Glomerular visceral epithelial cell (primary cell): ENCODE measurements at regions not wholly inside any gene's neighbourhood (a gene's known extent, or its start where the extent isn't known, plus 50 kb on each side); places are given as distances from the start of the nearest gene placed in this dataset.
"Not testable (repeated sequence)": the region's sequence is repeated elsewhere in the genome, so short reads cannot be mapped to it uniquely, and the experiment has no call there.

ENCODE experiments used
- DNase-seq: peaks from one replicate; pipeline ENCODE4 v3.0.0-alpha.2; 2016; ENCODE audit errors: extremely low spot score

DNA sequence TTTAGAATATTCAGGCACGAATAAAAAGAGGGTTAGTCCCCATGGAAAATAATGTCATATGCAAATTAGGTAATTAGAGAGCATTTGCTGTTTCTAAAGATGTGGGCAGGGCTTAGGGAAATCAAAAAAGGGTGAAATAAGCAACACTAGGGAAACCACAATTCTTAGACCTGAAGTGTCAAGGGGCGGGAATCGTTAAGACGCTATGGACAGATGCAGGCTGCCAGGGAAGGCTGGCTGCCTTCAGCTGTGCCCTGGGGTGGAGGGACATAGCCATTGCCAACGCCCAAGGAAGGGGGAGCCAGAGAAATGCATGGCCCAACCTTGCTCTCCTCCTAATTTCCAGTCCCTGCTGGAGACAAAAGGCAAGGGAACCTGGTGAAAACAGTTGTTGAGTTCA lies 141.7 kb upstream of the PROK2 start:
- DNase-seq: no peak

DNA sequence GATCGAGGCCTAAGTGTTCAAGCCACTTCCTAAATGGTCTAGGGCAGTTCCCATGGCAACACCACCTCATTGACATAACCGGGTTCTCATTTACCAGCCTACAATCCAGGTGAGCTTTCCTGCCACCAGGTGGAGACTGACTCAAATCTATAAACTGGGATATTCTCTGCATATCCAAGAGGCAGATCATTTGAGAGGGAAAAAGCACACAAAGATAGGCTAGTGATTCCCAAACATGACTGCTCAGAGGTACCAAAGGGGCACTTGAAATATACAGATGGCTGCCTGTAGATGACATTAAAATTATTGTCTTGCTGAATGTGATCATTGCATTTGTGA lies 141.3 kb upstream of the PROK2 start:
- peak; percentile 18 for DNase-seq

DNA sequence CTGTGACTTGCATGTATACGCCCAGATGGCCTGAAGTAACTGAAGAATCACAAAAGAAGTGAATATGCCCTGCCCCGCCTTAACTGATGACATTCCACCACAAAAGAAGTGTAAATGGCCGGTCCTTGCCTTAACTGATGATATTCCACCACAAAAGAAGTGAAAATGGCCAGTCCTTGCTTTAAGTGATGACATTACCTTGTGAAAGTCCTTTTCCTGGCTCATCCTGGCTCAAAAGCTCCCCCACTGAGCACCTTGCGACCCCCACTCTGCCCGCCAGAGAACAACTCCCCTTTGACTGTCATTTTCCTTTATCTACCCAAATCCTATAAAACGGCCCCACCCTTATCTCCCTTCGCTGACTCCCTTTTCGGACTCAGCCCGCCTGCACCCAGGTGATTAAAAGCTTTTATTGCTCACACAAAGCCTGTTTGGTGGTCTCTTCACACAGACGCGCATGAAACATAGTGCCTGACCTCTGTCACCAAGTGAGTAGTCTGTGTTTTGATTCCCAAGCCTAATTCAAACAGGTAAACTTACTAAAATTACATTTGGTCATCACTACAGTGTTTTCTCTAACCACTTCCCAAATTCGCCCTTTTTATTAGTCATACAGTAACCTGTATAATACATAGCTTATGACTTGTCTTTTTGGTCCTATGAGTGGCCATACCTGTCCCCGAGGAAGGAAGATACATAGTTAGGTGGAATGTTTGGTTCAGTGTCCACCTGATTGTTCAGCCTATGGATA lies 140.7 kb upstream of the PROK2 start:
- DNase-seq: not testable (repeated sequence)

DNA sequence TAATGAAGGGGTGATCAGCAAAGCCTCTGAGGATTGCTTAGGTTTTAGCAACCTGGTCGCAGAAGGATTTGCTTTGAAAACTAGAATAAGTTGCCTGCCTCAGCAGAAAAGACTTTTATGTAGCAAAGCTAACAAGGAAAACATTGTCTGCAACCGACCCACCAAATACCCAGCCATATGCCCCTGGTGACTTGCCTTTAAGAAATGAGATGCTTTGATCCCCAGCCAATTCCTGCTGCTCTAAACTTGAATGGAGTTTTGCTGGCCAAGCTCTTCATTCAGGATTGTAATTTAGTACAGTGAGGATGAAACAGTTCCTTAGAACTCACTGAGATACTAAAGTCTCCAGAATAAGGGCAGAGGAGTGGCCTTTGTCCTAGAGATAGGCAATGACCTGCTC lies 139.8 kb upstream of the PROK2 start:
- DNase-seq: no peak

DNA sequence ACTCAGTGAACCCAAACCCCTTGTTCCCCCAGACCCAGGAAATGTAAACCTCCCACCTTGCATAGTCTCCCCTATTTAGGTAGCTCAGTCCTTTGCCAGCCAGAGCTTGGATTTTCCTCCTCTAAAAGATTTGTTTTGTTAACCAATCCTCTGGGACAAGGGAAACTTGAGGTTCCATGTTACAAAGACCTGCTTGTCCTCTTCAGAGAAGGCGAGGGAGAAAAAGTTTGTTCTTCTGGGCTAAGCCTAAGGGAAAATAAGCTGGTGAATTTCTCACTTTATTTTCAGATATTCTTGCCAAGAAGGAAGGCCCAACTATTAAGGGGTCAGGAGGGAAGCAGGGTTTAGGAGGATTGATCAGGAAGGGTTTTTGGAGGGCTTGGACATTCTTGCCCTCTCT lies 136.1 kb upstream of the PROK2 start:
- no peak for DNase-seq

DNA sequence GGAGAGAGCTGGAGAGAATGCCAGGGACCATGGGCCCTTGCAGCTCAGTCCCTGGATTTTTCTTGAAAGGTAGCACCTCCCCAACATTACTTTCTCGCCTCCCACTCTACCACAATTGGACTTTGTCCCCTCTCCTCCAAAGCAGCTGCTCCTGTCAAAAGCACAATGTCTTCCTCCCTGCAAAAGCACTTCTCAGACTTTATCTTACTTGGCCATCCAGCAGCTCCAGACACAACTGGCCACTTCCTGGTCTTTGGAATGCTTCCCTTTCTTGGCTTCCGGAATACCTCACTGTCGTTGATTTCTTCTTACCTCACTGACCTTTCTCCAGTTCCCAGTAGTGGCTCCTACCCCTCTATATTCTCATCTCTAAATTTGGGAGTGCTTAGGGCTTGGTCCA lies 134.6 kb upstream of the PROK2 start:
- DNase-seq: no peak

DNA sequence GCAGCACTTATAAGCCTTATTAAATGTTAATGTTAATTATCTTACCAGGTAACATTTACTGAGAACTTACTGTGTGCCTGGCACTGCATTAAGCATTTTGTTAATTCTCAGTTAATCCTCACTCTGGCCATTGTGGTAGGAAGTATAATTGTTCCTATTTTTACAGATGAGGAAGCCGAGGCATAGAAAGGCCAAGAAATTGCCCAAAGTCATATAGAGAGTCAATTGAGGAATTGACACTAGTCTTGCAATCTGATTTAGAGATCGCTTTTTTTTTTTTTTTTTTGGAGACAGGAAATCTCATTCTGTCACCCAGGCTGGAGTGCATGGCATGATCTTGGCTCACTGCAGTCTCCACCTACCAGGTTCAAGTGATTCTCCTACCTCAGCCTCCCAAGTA lies 132.6 kb upstream of the PROK2 start:
- DNase-seq: no peak

DNA sequence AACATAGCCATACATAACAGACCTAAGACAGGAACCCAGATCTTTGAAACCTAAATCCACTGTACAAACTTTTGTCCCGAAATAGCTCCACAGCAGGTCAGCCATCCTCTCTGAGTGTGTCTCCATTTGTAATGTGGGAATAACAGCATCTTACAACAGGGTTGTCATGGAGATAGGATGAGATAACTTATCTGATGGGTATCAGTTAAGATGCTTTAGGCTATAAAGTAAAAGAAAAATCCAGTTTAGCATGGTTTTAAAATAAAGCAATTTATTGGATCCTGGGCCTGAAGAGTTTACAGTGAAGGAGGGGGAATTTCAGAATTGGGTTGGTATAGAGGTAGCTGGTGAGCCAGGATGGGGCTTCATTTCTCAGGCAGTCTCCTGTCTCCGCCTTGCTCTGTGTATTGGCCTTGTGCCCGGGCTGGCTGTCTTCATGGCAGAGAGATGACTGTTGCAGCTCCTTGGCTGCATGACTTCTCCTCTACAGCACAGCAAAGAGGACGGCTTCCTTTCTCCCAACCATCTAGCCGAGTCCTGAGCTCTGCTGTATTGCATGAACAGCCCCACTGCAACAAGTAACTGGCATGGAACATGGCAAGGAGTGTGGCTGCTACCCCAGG lies 131.9 kb upstream of the PROK2 start:
- DNase-seq: no peak

DNA sequence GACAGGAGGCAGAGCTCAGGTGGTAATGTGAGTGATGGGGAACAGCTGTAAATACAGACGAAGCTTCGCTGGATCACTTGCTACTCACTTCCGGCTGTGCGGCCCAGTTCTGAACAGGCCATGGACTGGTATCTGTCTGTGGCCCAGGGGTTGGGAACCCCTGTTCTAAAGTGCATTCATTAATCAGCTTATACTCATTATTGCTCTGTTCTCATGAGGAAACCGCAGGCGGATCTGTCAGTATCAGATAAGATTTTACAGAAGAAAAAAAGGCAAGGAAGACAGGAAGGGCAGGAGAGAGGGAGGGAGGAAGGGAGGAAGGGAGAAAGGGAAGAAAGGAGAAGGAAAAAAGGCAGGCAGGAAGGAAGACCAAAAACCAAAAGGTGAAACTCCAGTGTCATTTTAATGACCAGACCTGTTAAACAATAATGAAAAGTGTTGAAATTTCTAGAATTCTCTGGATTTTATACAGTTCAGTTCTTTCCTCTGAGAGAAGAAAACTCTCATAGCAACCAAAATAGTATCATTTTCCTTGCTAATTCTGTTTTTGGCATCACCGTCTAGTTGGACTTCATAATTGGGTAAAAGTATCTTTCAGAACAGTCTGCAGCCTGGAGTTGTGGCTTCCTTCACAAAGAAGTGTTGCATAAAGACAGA lies 128.0 kb upstream of the PROK2 start:
- no peak for DNase-seq

DNA sequence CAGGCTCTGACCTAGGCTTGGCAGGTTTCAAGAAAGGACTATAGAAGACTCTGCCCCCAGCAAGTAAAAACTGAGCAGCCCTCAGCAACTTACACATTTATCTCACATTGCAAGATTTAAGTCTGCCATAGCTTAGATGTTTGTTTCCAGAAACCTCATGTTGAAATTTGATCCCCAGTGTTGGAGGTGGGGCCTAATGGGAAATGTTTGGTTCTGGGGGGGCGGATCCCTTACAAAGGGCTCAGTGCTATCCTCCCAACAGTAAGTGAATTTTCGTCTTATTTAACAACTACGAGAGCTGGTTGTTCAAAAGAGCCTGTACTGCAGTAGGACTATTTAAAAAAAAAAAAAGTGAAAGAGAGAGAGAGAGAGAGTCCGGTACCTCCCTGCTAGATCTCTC lies 125.2 kb upstream of the PROK2 start:
- no peak for DNase-seq

DNA sequence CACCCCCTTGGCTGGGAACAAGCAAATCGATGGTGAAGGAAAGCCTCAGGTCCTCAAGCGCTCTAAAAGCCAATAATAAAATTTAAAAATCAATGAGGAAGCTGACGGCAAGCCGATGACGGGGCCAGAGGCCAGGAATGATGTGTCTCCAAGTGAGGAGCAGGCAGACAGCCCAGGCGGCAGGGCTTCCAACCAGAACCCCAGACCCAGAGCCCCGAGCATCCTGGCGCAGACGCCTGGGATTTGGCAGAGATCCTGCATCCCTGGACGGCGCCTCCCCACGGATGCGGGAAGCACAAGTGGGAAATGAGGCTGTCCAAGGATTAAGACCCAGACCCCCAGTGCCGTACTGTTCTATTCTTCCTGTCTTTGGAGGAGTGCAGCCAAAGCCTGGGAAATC lies 123.0 kb upstream of the PROK2 start:
- DNase-seq: no peak

DNA sequence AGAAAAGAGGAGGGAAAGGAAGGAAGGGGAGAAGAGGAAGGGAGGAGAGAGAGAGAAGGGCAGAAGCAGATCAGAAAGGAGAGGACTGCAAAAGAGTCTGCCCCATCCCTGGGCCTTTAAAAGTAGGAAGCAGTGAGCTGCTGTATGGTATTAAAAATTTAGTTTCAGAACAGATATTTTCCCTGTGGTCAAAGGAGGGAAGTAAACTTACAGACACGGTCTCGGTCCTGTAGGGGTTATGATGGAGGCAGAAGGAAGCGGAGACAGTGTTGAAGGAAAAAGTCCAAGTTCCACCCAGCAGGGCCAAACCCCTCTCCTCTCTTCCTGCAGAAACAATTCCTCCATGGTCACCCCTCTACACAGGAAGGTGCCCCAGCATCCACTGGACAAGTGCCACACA lies 122.0 kb upstream of the PROK2 start:
- no peak for DNase-seq

DNA sequence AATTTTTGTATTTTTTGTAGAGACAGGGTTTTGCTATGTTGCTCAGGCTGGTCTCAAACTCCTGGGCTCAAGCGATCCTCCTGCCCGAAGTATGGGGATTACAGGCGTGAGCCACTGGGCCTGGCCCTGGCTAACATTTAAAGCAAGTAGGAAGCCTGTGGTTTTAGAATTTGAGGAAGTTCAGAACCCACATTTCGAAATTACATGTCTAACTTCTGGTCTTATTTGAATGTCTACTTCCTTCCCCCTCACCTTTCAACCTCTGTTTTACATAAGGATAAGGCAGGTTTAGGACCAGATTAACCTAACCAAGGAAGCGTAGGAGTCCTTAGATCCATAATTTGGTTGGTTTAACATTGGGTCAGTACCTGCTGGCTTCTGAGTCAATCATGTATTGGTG lies 120.5 kb upstream of the PROK2 start:
- no peak for DNase-seq

DNA sequence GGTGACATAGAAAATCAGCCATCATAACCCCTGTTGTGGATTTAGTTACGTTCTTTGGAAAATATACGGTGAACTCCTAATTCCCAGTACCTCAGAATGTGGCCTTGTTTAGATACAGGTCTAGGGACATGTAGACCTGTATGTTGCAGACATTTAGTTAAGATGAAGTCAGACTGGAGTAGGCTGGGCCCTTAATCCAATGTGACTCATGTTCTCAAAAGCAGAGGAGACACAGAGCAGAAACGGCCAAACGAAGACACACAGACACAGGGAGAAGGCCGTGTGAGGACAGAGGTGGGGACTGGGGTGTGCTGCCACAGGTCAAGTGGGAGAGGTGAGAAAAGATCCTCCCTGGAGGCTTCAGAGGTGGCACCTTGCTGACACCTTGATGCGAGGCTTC lies 119.0 kb upstream of the PROK2 start:
- DNase-seq: no peak

DNA sequence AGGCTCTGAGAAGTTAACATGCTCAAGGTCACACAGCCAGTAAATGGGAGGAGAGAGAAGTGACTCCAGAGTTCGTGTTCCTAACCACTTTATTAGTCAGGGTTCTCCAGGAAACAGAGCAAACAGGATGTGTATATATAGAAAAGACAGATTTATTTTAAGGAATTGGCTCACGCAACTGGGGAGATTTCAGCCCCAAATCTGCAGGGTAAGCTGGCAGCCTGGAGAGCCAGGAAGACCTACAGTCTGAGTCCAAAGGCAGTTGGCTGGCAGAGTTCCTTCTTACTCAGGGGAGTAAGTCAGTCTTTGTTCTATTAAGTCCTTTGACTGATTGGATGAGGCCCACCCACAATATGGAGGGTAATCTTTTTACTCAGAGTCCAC lies 118.2 kb upstream of the PROK2 start:
- no peak for DNase-seq

DNA sequence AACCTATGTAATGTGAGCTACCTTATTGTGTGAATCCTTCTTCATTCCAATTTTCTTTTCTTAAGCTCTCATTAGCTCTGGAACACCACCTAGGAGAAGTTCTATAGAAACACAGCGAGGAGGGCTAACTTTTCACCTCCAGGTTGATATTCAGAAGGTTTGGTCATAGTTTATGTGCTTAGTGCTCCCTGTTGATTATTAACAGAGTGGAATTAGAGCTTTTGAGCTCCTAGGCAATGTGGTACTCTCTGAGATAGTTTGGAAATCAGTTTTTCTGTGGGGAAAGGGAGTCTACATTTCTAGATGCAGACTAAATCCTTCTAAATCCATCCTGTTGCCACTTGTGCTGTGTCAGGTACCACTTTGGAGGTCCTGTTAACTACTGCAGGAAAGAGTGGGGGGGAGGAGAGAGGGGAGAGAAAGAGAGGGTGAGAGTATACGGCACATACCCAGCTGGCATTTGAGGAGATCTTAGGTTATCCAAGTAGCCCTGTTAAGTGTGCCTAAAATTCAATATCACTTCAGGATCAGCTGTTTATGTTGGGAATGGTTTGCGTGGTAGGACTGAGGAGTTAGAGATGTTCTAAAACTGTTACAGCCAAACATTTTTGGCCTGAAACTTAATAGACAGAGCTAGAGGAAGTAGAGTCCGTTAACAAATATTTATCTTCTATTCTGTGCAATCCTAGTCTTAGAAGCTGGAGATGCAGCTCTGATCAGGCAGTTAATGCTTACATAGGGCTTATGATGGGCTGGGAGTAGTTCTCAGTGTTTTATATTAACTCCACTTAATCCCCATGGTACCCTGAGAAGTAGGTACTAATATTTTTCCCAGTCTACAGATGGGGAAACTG lies 117.5 kb upstream of the PROK2 start:
- no peak for DNase-seq

DNA sequence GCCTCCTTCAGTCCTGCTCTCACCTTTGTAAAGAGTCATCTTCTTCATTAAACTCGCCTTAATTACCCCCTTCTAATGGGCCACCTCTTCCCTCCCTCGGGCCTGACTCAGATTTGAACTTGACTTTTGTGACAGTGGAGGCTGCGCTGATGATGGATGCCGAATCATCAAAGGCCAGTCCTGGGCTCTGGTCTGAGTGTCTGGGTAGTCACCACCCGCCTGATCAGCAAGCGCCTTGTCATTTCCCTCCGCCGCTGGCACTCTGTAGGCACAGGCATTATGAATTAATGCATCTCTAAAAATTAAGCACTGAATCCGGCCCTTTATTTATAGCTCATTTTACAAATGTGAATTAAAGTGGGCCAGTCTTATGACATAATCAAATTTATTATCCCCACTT lies 116.7 kb upstream of the PROK2 start:
- no peak for DNase-seq

DNA sequence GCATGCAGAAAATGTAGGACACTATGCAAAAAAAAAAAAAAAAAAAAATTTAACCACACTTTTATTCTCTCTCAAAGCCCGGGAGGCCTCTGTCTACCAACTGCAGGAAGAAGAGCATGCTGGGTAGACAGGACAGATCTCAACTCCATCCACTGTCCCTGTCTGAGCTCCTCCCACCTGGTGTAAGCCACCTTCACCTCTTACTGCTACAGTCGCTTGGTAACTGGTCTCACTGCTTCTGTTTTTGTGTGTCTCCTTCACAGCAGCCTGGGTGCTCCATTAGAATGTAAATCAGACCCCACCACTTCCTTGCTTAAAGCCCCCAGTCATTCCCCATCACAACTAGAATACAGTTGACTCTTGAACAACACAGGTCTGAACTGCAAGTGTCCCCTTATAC lies 115.1 kb upstream of the PROK2 start:
- DNase-seq: no peak

DNA sequence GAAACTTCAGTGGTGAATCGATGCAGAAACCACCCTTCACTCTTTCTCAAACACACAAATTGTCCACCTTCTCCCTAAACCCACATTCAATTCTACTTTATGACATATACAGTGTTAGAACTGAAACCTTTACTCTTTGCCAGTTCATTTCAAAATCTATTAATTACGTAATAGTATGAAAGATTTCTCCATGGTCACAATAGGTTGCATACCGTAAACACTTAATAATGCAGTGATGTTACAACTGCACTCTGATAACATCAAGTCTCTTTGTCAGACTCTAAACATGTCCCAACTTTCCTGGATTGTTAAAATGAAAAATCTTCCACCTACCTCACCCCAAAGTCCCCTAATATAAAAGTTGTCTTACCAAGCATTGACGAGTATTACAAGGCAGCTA lies 111.8 kb upstream of the PROK2 start:
- DNase-seq: no peak

DNA sequence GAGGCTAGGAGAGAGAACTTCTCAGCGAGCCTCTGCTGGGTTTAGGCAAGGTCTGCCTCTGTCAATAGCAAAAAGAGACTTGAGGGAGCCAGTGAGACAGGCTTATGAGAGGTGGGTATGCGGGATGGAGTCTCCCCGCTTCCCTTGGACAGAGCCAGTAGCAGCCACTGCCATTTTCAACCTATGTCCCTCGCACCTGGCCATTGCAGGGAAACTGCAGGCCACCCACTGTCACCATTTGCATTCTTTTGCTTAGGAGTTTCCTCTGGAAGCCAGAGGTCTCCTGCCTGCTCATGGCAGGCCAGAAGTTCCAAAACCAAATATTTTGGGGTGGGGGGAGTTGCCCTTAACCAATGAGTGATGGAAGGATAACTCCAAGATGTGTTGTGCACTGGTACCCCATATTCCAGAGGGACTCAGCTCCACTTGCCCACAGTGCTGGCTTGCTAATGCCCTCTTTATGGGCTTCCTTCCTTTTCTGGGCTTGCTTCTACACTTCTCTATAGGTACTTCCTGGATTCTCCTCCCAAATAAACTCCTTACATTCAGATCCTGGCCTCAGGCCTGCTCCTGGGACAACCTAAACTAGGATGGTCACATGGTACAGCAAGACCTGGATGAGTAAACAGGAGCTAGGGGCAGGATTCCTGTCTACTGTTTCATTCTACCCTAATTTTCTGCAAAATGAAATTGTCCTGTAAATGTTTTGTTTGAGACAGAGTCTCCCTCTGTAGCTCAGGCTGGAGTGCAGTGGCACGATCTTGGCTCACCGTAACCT lies 108.9 kb upstream of the PROK2 start:
- DNase-seq: no peak

DNA sequence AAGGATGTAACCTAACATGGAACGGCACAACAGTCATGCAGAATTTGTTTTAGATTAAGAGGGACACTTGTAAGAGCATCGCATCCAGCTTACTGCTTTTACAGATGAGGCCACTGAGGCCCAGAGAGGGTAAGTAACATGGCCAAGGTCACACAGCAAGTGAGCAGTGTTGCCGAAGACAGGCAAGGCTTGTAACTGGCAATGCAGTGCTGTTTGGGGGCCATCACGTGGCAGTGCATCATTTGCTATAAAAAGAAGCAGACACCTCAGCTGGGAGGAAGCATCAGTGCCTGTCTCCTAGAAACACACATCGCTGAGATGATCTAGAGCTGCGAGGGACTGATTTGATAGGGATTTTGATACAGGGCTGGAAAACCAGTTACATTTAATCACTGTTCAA lies 108.2 kb upstream of the PROK2 start:
- DNase-seq: no peak

DNA sequence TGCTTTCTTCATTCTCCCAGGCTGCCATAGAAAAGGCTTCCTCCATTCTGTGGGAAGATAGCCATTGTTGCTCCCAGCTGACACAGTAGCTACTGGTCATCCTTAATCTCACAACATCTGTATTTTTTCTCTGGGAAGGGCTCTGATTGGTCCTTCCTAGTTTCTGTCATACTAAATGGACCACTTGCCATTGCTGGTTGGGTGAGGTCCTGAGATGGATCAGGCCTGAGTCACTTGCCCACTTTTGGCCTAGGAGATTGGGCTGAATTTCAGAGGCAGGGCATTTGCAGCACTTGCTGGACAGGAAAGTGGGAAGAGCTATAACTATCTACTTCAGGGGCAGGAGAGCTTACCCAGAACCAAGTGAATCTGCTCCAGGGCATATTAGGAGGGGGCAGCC lies 106.5 kb upstream of the PROK2 start:
- no peak for DNase-seq
